Kidney (tissue), 13 donors: ENCODE measurements at regions not wholly inside any gene's neighbourhood (a gene's known extent, or its start where the extent isn't known, plus 50 kb on each side); places are given as distances from the start of the nearest gene placed in this dataset.

Source experiments
- DNase-seq, 5 donors: peaks; one replicate each; pipeline ENCODE4 v3.0.0-alpha.2; 2013 to 2020
- FAIRE-seq: peaks from 2 replicates; lab custom pipeline; 2012; peaks lifted over from hg19 to GRCh38; lab: Jason Lieb, UNC
- H3K27ac ChIP-seq, 2 donors: one replicate each; pipeline ENCODE4 v1.7.0; 2013; ENCODE audit warnings: low read depth in 2 of 2, low read length in 2 of 2, inconsistent platforms in 1 of 2
- H3K27me3 ChIP-seq: one replicate; pipeline ENCODE4 v1.7.1; 2013; ENCODE audit warnings: low read length, inconsistent platforms; ENCODE audit not compliant: control insufficient read depth, insufficient read depth
- H3K36me3 ChIP-seq, 3 donors: one replicate each; pipeline versions ENCODE4 v1.7.0 to v1.7.1; 2013; ENCODE audit warnings: low read length in 3 of 3, control low read depth in 1 of 3, inconsistent platforms in 1 of 3; ENCODE audit not compliant: insufficient read depth in 3 of 3, control insufficient read depth in 2 of 3
- H3K4me1 ChIP-seq, 3 donors: one replicate each; pipeline versions ENCODE4 v1.7.0 to v1.7.1; 2013; ENCODE audit warnings: low read length in 3 of 3, inconsistent platforms in 1 of 3, low read depth in 1 of 3; ENCODE audit not compliant: control insufficient read depth in 2 of 3, insufficient read depth in 2 of 3
- H3K4me3 ChIP-seq, 3 donors: one replicate each; pipeline versions ENCODE4 v1.7.0 to v1.8.1; 2013; ENCODE audit warnings: low read length in 3 of 3, control low read depth in 1 of 3, inconsistent platforms in 1 of 3
- H3K9ac ChIP-seq, 3 donors: one replicate each; pipeline versions ENCODE4 v1.7.0 to v1.7.1; 2013; ENCODE audit warnings: low read length in 3 of 3, control low read depth in 1 of 3, inconsistent platforms in 1 of 3
- H3K9me3 ChIP-seq, 3 donors: one replicate each; pipeline versions ENCODE4 v1.7.0 to v1.7.1; 2013; ENCODE audit warnings: low read length in 3 of 3, control low read depth in 1 of 3, inconsistent platforms in 1 of 3; ENCODE audit not compliant: control insufficient read depth in 2 of 3, insufficient read depth in 1 of 3
- intact Hi-C: fragments of 100-400 bp; cut with DNase I; formaldehyde crosslinking; loops from one replicate; pipeline ENCODE4 v1.11.1; 2022
- TF ChIP-seq, protein P1 (sequence below): IDR thresholded peaks from 3 replicates; pipeline ENCODE4 v1.5.1; 2012; ENCODE audit warnings: mild to moderate bottlenecking, moderate library complexity, borderline replicate concordance; ENCODE audit not compliant: insufficient read depth; ENCODE audit errors: extremely low read depth
- donor health status: control.
- donor health status: control.
- donor health status: control.
- donor health status: control.
- donor health status: control.
- donor health status: DM: yes; HTN: yes; CAD: no.
- donor health status: Normal renal cell carcinoma (clear cell type).

DNA sequence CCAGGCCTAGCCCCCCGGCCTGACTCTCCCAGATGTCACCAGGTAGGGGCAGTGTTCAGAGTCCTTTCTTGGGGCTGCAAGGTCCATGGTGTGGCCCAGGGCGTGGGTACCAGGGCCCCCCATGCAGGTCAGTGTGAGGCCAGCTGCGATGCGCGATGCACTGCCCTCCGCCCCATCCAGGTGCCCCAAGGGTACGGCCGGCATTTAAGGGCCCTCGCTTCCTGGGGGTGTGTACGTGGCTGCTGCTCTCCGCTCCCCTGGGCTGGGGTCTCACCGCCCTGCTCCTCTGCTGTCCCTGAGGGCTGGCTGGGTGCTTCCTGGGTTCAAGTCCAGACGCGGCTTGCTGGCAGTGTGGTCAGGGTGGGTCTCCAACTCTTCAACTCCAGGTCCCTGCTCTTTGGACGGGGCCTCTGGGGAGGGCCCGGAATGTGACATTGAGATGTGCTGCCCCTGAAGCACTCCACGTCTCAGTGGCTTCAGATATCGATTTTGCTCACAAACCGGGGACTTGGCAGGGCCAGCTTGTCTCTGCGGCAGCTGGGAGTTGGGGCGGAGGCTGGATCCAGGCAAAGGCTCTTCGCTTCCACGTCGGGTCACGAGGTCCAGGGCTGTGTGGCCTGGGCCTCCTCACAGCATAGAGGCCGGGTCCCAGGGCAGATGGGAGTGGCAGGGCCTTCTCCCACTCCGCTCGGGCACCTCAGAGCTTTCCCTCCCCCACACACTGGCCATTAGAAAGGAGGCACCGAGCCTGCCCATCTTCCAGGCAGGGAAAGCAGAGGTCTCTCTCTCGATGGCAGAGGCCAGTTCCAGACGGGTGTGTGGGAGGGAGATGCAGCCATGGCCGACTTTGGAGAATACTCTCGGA is 93.2 kb downstream of the UNCX start:
- H3K4me1 ChIP-seq: no peaks in the 10 kb centered on the region
- TF ChIP-seq, protein P1, sequence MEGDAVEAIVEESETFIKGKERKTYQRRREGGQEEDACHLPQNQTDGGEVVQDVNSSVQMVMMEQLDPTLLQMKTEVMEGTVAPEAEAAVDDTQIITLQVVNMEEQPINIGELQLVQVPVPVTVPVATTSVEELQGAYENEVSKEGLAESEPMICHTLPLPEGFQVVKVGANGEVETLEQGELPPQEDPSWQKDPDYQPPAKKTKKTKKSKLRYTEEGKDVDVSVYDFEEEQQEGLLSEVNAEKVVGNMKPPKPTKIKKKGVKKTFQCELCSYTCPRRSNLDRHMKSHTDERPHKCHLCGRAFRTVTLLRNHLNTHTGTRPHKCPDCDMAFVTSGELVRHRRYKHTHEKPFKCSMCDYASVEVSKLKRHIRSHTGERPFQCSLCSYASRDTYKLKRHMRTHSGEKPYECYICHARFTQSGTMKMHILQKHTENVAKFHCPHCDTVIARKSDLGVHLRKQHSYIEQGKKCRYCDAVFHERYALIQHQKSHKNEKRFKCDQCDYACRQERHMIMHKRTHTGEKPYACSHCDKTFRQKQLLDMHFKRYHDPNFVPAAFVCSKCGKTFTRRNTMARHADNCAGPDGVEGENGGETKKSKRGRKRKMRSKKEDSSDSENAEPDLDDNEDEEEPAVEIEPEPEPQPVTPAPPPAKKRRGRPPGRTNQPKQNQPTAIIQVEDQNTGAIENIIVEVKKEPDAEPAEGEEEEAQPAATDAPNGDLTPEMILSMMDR: no peak
- H3K4me3 ChIP-seq: no peak overlapping the region
- no peak for FAIRE-seq
- no peaks in the 10 kb centered on the region for H3K36me3 ChIP-seq
- no peaks in the 10 kb centered on the region for H3K9me3 ChIP-seq
- intact Hi-C loops: no loop called here
- no peak overlapping the region for H3K27ac ChIP-seq
- H3K9ac ChIP-seq: no peak overlapping the region
- no peaks in the 10 kb centered on the region for H3K27me3 ChIP-seq
- DNase-seq: peak in 2 of 5 donors; percentile 9 to 72

DNA sequence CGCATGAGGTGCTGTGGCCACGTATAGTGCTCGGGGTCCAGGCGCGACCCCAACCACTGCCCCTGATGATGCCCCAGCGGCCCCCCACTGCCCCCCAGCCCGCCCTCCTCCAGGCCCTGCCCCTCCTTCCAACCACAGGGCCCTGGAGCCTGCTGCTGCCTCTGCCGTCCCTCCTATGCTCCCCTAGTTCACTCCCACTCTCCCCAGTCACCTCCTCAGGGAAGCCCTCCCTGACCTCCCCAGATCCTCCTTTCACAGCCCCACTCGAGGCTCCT is 93.8 kb downstream of the UNCX start:
- FAIRE-seq: no peak
- Histone ChIP-seq H3K9ac (no peak overlapping the region), H3K27me3 (no peaks in the 10 kb centered on the region), H3K4me3 (no peak overlapping the region), H3K27ac (no peak overlapping the region), H3K4me1 (no peaks in the 10 kb centered on the region), H3K9me3 (no peaks in the 10 kb centered on the region), H3K36me3 (no peaks in the 10 kb centered on the region)
- TF ChIP-seq, protein P1: no peak
- intact Hi-C loops: no loop called here
- DNase-seq: peak in 1 of 5 donors; percentile 18

DNA sequence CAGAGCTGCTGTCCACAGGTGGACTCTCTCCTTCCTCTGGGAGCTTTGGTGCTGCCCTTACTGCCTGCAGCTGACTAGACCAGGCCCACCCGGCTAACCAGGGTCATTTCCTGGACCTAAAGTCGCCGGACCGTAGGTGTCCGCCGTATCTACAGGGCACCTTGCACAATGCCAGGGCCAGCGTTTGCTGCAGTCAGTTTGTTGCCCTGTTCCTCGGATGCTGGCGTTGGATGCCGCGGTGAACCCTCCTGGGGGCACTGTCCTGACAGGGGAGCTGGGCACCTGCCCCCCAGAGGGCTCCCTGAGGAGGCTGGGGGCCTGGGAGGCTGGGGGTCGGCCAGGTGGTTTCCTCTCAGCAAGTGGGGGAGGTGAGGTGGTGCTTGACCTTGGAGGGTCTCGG is 96.6 kb downstream of the UNCX start:
- Histone ChIP-seq H3K9me3 (no peaks in the 10 kb centered on the region), H3K4me1 (no peaks in the 10 kb centered on the region), H3K36me3 (no peaks in the 10 kb centered on the region), H3K27me3 (no peaks in the 10 kb centered on the region), H3K27ac (no peak overlapping the region), H3K9ac (no peak overlapping the region), H3K4me3 (no peak overlapping the region)
- peak in 1 of 5 donors; percentile 54 for DNase-seq
- intact Hi-C loops: no loop called here
- FAIRE-seq: no peak
- TF ChIP-seq, protein P1: no peak
